ENCODE measurements at regions not wholly inside any gene's neighbourhood (a gene's known extent, or its start where the extent isn't known, plus 50 kb on each side); places are given as distances from the start of the nearest gene placed in this dataset.
"Not testable (repeated sequence)": the region's sequence is repeated elsewhere in the genome, so short reads cannot be mapped to it uniquely, and the experiment has no call there.

- TF ChIP-seq RXRA (IDR thresholded peaks at IDR 0.05) (no peak), ATF3 (IDR thresholded peaks at IDR 0.05) (no peak), SP1 (IDR thresholded peaks at IDR 0.05) (no peak)
Observed at GRCh38 chr2:42996528-42996927, 204.1 kb upstream of the HAAO start (continued).

GRCh38 chr2:42995752-42996422 is 203.5 kb upstream of the HAAO start:
- no peaks in the 10 kb centered on the region for H3K4me1 ChIP-seq (ENCODE audit: control insufficient read depth in 4 of 4, insufficient read depth in 4 of 4, low read length in 3 of 4)
- no peak overlapping the region for H3K9ac ChIP-seq (ENCODE audit: low read depth in 1 of 2, low read length in 2 of 2)
- H3K36me3 ChIP-seq (ENCODE audit: control insufficient read depth in 4 of 4, insufficient read depth in 3 of 4, low read depth in 1 of 4, low read length in 3 of 4) = no peaks in the 10 kb centered on the region
- TF ChIP-seq RXRA (IDR thresholded peaks at IDR 0.05) = no peak
- TF ChIP-seq GABPA (IDR thresholded peaks at IDR 0.05 in 1 of 2, conservative IDR thresholded peaks at IDR 0.05 in 1 of 2) = no peak
- no peak for TF ChIP-seq ATF3 (IDR thresholded peaks at IDR 0.05)
- H3K27me3 ChIP-seq (ENCODE audit: control insufficient read depth in 4 of 4, insufficient read depth in 4 of 4, low read length in 3 of 4) = no peaks in the 10 kb centered on the region
- WGBS = 100% methylated on average over 1 of the region's 1 CpG
- no peak for DNase-seq (ENCODE audit: low spot score)
- H3K9me3 ChIP-seq (ENCODE audit: control insufficient read depth in 4 of 4, low read length in 3 of 4) = no peaks in the 10 kb centered on the region
- no peak overlapping the region for H3K4me3 ChIP-seq (ENCODE audit: low read depth in 1 of 3, low read length in 3 of 3)
- no peak overlapping the region for H3K27ac ChIP-seq (ENCODE audit: low read depth in 1 of 2, low read length in 2 of 2)

- H3K36me3 ChIP-seq (ENCODE audit: control insufficient read depth in 4 of 4, insufficient read depth in 3 of 4, low read depth in 1 of 4, low read length in 3 of 4); DNase-seq (ENCODE audit: low spot score); H3K27me3 ChIP-seq (ENCODE audit: control insufficient read depth in 4 of 4, insufficient read depth in 4 of 4, low read length in 3 of 4); H3K4me1 ChIP-seq (ENCODE audit: control insufficient read depth in 4 of 4, insufficient read depth in 4 of 4, low read length in 3 of 4); H3K4me3 ChIP-seq (ENCODE audit: low read depth in 1 of 3, low read length in 3 of 3); H3K9me3 ChIP-seq (ENCODE audit: control insufficient read depth in 4 of 4, low read length in 3 of 4); H3K27ac ChIP-seq (ENCODE audit: low read depth in 1 of 2, low read length in 2 of 2); H3K9ac ChIP-seq (ENCODE audit: low read depth in 1 of 2, low read length in 2 of 2): not testable (repeated sequence)
- WGBS = 82% methylated on average over 28 of the region's 37 CpGs
Observed at GRCh38 chr2:42989283-42990081, 197.1 kb upstream of the HAAO start.

DNA sequence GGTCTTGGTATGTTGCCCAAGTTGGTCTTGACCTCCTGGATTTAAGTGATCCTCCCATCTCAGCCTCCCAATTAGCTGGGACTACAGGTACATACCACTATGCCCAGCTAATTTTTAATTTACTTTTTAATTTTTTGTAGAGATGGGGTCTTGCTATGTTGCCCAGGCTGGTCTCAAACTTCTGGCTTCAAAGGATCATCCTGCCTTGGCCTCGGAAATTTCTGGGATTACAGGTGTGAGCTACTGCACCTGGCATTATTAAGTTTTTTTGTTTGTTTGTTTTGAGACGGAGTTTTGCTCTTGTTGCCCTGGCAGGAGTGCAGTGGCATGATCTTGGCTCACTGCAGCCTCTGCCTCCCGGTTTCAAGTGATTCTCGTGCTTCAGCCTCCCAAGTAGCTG is 195.7 kb upstream of the HAAO start:
- H3K36me3 ChIP-seq (ENCODE audit: control insufficient read depth in 4 of 4, insufficient read depth in 3 of 4, low read depth in 1 of 4, low read length in 3 of 4); DNase-seq (ENCODE audit: low spot score); H3K4me1 ChIP-seq (ENCODE audit: control insufficient read depth in 4 of 4, insufficient read depth in 4 of 4, low read length in 3 of 4); H3K9ac ChIP-seq (ENCODE audit: low read depth in 1 of 2, low read length in 2 of 2); H3K27ac ChIP-seq (ENCODE audit: low read depth in 1 of 2, low read length in 2 of 2); H3K4me3 ChIP-seq (ENCODE audit: low read depth in 1 of 3, low read length in 3 of 3); H3K9me3 ChIP-seq (ENCODE audit: control insufficient read depth in 4 of 4, low read length in 3 of 4); H3K27me3 ChIP-seq (ENCODE audit: control insufficient read depth in 4 of 4, insufficient read depth in 4 of 4, low read length in 3 of 4): not testable (repeated sequence)
- 35% methylated on average over 4 of the region's 4 CpGs for WGBS

DNA sequence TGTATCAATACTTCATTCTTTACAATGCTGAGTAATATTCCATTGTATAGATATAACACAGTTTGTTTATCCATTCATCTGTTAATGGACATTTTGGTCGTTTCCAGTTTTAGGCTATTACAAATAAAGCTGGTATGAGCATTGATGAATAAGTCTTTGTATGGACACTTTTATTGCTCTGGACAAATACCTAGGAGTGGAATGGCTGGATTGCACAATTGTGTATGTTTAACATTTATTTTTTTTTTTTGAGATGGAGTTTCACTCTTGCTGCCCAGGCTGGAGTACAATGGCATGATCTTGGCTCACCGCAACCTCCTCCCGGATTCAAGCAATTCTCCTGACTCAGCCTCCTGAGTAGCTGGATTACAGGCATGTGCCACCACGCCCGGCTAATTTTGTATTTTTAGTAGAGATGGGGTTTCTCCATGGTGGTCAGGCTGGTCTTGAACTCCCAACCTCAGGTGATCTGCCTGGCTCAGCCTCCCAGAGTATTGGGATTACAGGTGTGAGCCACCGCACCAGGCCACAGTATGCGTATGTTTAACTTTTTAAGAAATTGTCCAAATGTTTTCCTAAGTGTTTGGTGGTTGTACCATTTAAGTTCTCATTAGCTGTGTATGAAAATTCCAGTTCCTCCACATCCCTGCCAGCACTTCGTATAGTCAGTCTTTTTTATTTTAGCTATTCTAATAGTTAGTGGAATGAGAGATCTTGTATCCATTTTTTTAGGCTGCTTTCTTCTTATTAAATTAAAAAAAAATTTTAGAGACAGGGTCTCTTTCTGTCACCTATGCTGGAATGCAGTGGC is 194.9 kb upstream of the HAAO start:
- H3K36me3 ChIP-seq (ENCODE audit: control insufficient read depth in 4 of 4, insufficient read depth in 3 of 4, low read depth in 1 of 4, low read length in 3 of 4) = no peaks in the 10 kb centered on the region
- WGBS = 85% methylated on average over 8 of the region's 8 CpGs
- TF ChIP-seq RXRA (IDR thresholded peaks at IDR 0.05) (no peak), HNF4G (IDR thresholded peaks at IDR 0.05) (no peak), SP1 (IDR thresholded peaks at IDR 0.05) (no peak), EGR1 (IDR thresholded peaks at IDR 0.05; ENCODE audit: low read depth in 2 of 2) (no peak), ATF3 (IDR thresholded peaks at IDR 0.05) (no peak), FOXA1 (IDR thresholded peaks at IDR 0.05) (no peak), RAD21 (IDR thresholded peaks at IDR 0.05) (no peak), NR2F2 (IDR thresholded peaks at IDR 0.05) (no peak), GABPA (IDR thresholded peaks at IDR 0.05 in 1 of 2, conservative IDR thresholded peaks at IDR 0.05 in 1 of 2) (no peak), HNF4A (conservative IDR thresholded peaks at IDR 0.05) (no peak), JUND (IDR thresholded peaks at IDR 0.05) (no peak)
- TF ChIP-seq, protein P1, sequence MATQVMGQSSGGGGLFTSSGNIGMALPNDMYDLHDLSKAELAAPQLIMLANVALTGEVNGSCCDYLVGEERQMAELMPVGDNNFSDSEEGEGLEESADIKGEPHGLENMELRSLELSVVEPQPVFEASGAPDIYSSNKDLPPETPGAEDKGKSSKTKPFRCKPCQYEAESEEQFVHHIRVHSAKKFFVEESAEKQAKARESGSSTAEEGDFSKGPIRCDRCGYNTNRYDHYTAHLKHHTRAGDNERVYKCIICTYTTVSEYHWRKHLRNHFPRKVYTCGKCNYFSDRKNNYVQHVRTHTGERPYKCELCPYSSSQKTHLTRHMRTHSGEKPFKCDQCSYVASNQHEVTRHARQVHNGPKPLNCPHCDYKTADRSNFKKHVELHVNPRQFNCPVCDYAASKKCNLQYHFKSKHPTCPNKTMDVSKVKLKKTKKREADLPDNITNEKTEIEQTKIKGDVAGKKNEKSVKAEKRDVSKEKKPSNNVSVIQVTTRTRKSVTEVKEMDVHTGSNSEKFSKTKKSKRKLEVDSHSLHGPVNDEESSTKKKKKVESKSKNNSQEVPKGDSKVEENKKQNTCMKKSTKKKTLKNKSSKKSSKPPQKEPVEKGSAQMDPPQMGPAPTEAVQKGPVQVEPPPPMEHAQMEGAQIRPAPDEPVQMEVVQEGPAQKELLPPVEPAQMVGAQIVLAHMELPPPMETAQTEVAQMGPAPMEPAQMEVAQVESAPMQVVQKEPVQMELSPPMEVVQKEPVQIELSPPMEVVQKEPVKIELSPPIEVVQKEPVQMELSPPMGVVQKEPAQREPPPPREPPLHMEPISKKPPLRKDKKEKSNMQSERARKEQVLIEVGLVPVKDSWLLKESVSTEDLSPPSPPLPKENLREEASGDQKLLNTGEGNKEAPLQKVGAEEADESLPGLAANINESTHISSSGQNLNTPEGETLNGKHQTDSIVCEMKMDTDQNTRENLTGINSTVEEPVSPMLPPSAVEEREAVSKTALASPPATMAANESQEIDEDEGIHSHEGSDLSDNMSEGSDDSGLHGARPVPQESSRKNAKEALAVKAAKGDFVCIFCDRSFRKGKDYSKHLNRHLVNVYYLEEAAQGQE (IDR thresholded peaks at IDR 0.05) = no peak

More for the DNA sequence above, 194.9 kb upstream of the HAAO start:
- Histone ChIP-seq H3K4me1 (ENCODE audit: control insufficient read depth in 4 of 4, insufficient read depth in 4 of 4, low read length in 3 of 4) (peaks cover 0 to 8% (median 2%) of the 10 kb centered on the region in 4 donors), H3K27ac (ENCODE audit: low read depth in 1 of 2, low read length in 2 of 2) (no peak overlapping the region), H3K4me3 (ENCODE audit: low read depth in 1 of 3, low read length in 3 of 3) (no peak overlapping the region), H3K9ac (ENCODE audit: low read depth in 1 of 2, low read length in 2 of 2) (no peak overlapping the region), H3K27me3 (ENCODE audit: control insufficient read depth in 4 of 4, insufficient read depth in 4 of 4, low read length in 3 of 4) (no peaks in the 10 kb centered on the region), H3K9me3 (ENCODE audit: control insufficient read depth in 4 of 4, low read length in 3 of 4) (no peaks in the 10 kb centered on the region)
- DNase-seq (ENCODE audit: low spot score) = no peak

Measured in liver (tissue), 7 donors.